HG03108 (cell line): ENCODE measurements at regions not wholly inside any gene's neighbourhood (a gene's known extent, or its start where the extent isn't known, plus 50 kb on each side); places are given as distances from the start of the nearest gene placed in this dataset.

ENCODE experiments used
- ATAC-seq: cut with Tn5 transposase; IDR thresholded peaks from one replicate; pipeline ENCODE4 v1.9.1; 2021; ENCODE audit warnings: moderate library complexity; ENCODE audit not compliant: unreplicated experiment

DNA sequence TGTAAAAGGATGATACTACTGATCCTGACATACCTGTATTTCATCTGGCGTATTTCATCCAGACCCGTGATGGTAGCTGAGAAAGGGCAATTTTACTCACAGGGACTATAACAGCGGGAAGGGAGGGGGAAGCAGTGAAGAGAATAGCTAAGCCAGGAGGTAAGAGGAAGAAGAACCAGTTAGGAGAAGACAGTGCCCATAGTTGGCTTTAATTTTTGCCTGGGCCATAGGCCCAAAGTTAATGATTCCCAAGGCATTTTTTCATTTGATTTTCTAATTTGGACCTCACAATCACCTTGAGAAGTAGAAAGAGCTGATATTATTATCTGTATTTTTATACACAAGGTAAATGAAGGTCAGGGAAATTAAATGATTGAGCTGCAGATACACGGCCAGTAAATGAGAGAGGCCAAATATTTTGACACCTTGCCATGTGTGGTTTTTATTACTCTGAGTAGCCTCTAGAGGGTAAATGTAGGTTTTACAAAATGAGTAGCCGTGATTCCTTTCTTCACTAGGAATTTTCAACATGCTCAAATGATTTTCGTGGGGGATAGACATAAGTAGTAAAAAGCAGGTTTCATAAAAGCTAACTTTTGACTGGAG lies 382.2 kb downstream of the FUT8 start:
- no peak for ATAC-seq

DNA sequence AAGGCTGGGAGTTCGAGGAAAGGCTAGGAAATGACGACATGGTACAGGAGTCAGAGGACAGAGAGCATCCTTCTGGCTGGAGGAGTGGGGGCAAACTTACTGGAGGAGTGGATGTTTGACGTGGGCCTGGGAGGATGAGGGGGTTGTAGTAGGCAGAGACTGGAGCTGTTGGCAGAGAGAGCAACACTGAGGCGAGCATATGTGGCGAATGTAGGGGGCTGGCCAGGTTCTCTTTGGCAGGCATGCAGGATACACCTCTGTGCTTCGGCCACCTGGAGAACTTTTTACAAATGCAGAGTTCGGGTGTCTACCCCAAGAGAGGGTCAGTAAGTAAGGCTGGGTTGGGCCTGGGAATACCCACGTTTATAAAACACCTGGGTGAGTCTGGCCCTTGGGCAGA lies 385.7 kb downstream of the FUT8 start:
- no peak for ATAC-seq

GRCh38 chr14:65800694-65801093 lies 388.2 kb downstream of the FUT8 start:
- no peak for ATAC-seq

DNA sequence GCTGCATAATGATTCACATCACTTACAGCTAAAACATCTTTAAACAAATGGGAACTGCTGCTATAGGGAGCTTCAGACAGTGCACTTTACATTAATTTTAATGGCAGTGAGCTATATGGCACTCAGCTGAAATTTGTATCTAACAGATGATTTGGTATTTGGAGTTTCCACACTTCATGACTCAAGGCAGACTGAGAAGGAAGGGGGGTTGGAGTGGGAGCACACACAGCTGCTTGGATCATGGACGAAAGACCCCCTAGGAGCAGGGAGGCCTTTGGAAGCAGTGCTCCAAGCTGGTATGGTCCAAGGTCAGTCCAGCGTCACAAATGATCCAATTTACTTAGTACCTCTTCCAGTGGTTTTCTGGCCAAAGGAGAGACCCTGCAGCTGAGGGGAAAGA lies 389.7 kb downstream of the FUT8 start:
- ATAC-seq, result no peak

- ATAC-seq, result no peak
Observed at GRCh38 chr14:65803885-65804284, 391.4 kb downstream of the FUT8 start.

GRCh38 chr14:65804439-65805112 lies 392.0 kb downstream of the FUT8 start:
- no peak for ATAC-seq

DNA sequence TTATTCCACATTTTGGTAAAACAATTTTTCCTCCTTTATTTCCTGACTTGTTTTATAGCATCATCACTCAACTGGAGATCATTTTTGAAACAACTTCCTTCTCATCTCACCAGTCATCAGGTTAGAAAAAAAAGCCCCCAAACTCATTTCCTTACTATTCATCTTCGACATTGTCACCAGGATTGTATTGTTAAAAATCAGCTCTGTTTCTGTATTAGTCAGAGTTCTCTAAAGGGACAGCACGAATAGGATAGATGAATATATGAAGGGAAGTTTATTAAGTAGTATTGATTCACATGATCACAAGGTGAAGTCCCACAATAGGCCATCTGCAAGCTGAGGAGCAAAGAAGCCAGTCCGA lies 392.6 kb downstream of the FUT8 start:
- ATAC-seq, result no peak

- ATAC-seq, result no peak
Observed at GRCh38 chr14:65808390-65808789, 395.9 kb downstream of the FUT8 start.

- no peak for ATAC-seq
Observed at GRCh38 chr14:65810322-65810721, 397.8 kb downstream of the FUT8 start.

DNA sequence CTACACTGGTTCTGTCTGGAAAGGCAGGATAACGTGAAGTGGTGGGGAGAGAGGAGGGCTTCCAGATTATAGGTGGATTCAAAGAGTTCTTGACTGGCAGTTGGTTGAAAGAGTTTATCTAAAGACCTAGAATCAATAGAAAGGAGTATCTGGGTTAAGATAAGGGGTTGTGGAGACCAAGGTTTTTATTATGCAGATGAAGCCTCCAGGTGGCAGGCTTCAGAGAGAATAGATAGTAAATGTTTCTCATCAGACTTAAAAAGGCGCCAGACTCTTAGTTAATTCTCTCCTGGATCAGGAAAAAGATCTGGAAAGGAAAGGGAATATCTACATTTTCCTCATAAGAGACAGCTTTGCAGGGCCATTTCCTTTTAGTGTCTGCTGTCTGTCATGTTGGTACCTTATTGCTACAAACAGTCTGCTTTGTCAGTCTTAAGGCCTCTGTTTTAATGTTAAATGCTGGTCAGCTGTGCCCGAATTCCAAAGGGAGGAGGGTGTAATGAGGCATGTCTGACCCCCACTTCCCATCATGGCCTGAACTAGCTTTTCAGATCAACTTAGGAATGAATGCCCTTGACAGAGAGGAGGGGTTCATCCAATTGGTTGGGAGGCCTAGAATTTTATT lies 401.3 kb downstream of the FUT8 start:
- no peak for ATAC-seq

GRCh38 chr14:65815127-65815526 lies 402.6 kb downstream of the FUT8 start:
- ATAC-seq, result no peak

- no peak for ATAC-seq
Observed at GRCh38 chr14:65817011-65817410, 404.5 kb downstream of the FUT8 start.

DNA sequence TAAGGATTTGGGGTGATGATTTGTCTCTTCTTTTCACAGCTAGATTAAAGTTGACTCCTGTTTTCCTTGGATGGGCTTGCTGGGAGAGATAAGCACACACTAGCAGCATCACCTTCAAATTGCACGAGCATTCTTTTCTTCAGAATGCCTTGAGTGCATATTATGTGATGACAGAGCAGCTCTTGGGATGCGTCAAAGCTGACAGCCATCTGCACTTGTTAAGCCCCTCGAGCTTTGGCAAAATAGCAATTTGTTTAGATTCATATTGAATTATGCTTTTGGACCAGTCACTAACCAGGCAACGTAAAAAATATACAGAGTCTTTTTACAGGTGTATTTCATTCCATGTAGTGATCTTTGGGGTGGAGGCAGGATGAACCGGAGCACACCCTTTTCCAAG lies 407.0 kb downstream of the FUT8 start:
- no peak for ATAC-seq

DNA sequence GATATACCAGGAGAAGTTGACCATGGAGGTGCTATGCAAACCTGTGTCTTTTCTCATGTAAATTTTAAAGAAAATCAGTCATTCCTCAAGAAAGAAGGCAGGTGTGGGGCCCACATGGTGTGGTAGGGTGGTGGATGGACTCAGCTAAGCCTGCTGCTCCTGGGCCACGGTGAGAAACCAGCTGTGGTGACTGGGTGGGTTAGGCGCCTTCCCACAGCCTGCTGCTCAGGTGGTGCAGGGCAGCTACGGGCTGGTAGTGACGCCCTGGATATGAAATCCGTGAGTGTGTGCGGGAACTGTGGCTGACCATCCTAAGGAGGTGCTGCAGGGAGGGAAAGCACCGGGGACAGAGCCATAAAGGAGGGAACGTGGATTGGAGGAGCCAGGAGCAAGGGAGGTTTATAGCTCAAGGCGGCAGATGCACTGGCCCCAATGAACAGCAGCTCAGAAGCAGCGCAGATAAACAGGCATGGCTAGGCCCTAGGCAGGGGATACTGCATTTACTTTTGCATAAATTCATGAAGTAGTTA lies 408.8 kb downstream of the FUT8 start:
- no peak for ATAC-seq

DNA sequence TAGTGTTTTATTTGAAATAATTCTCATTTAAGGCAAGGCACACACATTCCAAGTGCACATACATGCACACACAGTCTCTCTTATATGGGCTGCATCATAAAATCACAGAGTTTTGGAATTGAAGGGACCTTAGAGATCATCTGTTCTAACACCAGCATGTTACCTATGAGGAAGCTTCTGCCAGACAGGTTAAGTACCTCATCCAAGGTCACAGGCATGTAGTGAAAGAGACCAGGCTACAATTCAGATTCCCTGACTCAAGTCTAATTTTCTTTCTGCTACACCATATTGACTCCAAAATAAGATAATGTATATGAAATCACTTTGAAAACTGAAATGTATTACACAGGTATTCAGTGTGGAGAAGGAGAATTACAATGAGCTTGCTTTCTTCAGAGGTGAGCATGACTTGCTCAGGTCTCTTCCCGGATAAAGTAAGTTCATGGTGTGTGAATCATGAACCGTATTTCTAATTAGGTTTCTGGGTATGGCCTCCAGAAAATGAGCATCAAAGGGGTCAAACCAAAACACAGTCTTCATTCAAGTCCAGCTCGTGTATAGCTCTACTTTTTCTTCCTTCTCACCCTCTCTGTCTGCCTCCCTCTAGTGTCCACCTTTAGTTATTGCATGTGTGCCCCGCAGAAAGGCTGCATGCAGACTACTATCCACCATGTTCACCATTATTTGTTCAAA lies 411.9 kb downstream of the FUT8 start:
- ATAC-seq, result peak; percentile 54

DNA sequence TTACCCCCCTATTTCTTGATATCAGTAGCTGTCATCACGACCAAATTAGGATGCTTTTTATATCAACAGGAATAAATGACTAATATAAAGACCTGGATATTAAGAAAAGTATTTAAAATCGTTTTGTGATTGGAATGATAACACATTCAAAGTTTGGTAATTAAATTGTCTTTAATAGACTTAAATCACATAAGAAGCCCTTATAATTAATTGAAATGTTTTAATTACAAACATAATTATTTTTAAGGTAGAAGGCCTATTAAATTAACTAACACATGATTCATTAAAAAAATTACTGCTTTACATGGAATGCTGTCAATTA lies 412.4 kb downstream of the FUT8 start:
- no peak for ATAC-seq

DNA sequence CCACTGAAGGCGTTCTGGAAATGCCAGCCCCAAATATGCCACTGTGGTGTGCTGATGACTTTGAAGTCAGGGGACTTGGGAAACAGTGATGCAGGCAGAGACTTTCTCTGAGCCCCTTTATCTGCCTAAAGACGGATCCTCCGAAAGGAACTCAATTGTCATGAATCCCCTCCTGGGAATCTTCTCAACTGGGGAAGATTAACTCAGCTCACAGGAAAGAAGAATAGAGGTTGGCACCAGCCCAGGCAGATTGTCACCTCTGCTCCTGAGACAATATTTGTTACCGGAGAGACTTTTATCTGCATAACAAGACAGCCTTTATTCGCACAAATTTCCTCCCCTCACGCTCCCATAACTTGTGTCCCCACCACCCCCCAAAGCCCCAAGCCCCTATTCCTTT lies 414.4 kb downstream of the FUT8 start:
- ATAC-seq, result no peak

DNA sequence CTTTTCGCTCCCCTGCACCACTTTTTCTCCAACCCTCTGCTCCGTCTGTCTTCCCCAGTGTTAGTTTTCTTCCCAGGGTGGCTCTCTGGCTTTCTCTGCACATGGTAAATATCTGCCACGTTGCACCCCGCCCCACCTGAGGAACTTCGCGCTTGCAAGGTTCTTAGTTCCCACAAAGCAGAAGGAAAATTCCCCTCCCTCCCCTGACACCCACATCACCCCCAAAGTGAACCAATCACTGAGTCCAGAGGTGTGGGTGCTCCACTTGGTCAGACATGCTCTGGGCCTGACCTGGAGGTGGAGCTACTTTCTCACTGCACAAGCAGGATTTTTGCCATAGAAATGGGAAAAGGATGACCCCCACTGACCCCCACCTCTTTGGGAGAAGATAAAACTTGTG lies 415.0 kb downstream of the FUT8 start:
- no peak for ATAC-seq

- no peak for ATAC-seq
Observed at GRCh38 chr14:65828396-65828795, 415.9 kb downstream of the FUT8 start.

- ATAC-seq, result no peak
Observed at GRCh38 chr14:65832431-65833266, 420.1 kb downstream of the FUT8 start.

GRCh38 chr14:65833267-65833880 lies 420.8 kb downstream of the FUT8 start:
- ATAC-seq, result no peak
